Breast epithelium (tissue), 4 donors: ENCODE measurements at regions not wholly inside any gene's neighbourhood (a gene's known extent, or its start where the extent isn't known, plus 50 kb on each side); places are given as distances from the start of the nearest gene placed in this dataset.

Experiments used
- DNase-seq, 2 donors: peaks; one replicate each; pipeline ENCODE4 v3.0.0-alpha.2; 2019; ENCODE audit warnings: low spot score in 2 of 2
- H3K27ac ChIP-seq, 2 donors: fragments of 200-600 bp; sonication (generic) in 1 of 2; one replicate each; pipeline ENCODE4 v1.5.1; 2016 to 2019; ENCODE audit warnings: mild to moderate bottlenecking in 1 of 2
- H3K27me3 ChIP-seq, 2 donors: fragments of 200-600 bp; sonication (generic) in 1 of 2; one replicate each; pipeline versions ENCODE4 v1.5.1 to v1.6.0; 2017 to 2019; ENCODE audit warnings: control low read depth in 1 of 2, mild to moderate bottlenecking in 1 of 2
- H3K36me3 ChIP-seq: fragments of 200-600 bp; one replicate; pipeline ENCODE4 v1.5.1; 2019
- H3K4me1 ChIP-seq, 2 donors: fragments of 200-600 bp; sonication (generic); one replicate each; pipeline ENCODE4 v1.5.1; 2016 to 2019; ENCODE audit warnings: control low read depth in 1 of 2
- H3K4me3 ChIP-seq, 3 donors: fragments of 200-600 bp; sonication (generic); 1 replicate in 2 of 3; 2 replicates in 1 of 3; pipeline ENCODE4 v1.5.1; 2016 to 2019; ENCODE audit warnings: mild to moderate bottlenecking in 3 of 3, moderate library complexity in 2 of 3
- H3K9me3 ChIP-seq, 2 donors: fragments of 200-600 bp; sonication (generic) in 1 of 2; one replicate each; pipeline ENCODE4 v1.5.1; 2016 to 2019; ENCODE audit warnings: control low read depth in 1 of 2
- CTCF ChIP-seq, 3 donors: fragments of 450-650 bp; IDR thresholded peaks; one replicate each; pipeline ENCODE4 v1.5.1; 2016 to 2017; ENCODE audit warnings: antibody characterized with exemption in 3 of 3, mild to moderate bottlenecking in 3 of 3, moderate library complexity in 3 of 3
- POLR2A ChIP-seq: fragments of 450-650 bp; IDR thresholded peaks from one replicate; pipeline ENCODE4 v1.6.1; 2016; ENCODE audit warnings: antibody characterized with exemption, mild to moderate bottlenecking, moderate library complexity
- POLR2AphosphoS5 ChIP-seq, 3 donors: sonication (generic); formaldehyde crosslinking; IDR thresholded peaks; one replicate each; pipeline ENCODE4 v1.6.1; 2017; ENCODE audit warnings: antibody characterized with exemption in 3 of 3
- intact Hi-C: fragments of 100-400 bp; cut with DNase I; formaldehyde crosslinking; loops from one replicate; pipeline ENCODE4 v1.15.1; 2023; ENCODE audit warnings: low total_unique reads

- no peak for TF ChIP-seq CTCF (IDR thresholded peaks at IDR 0.05)
- no peak for TF ChIP-seq POLR2A
- peak in 1 of 3 donors; percentile 53 for TF ChIP-seq POLR2AphosphoS5 (IDR thresholded peaks at IDR 0.05)
- Histone ChIP-seq H3K4me1 (peaks cover 0 to 10% of the 10 kb centered on the region in 2 donors), H3K4me3 (no peak overlapping the region), H3K27me3 (no peaks in the 10 kb centered on the region), H3K9me3 (no peaks in the 10 kb centered on the region), H3K36me3 (no peaks in the 10 kb centered on the region), H3K27ac (peak overlapping the region; percentile 37 to 45)
- peak in 1 of 2 donors; percentile 56 for DNase-seq
- intact Hi-C loops = loop anchor here (2.0 kb wide), 1 partner anchor 16 kb away; no protein-coding TSS in a partner anchor
These were observed 179.3 kb downstream of the GLI2 start for GRCh38 chr2:120914839-120915521.

GRCh38 chr2:120915670-120916069 is 180.0 kb downstream of the GLI2 start:
- Histone ChIP-seq H3K36me3 (no peaks in the 10 kb centered on the region), H3K4me3 (no peak overlapping the region), H3K27me3 (no peaks in the 10 kb centered on the region), H3K4me1 (peaks cover 0 to 10% of the 10 kb centered on the region in 2 donors), H3K9me3 (no peaks in the 10 kb centered on the region), H3K27ac (peak overlapping the region; percentile 9 to 10)
- TF ChIP-seq POLR2A (no peak), POLR2AphosphoS5 (IDR thresholded peaks at IDR 0.05) (no peak), CTCF (IDR thresholded peaks at IDR 0.05) (no peak)
- intact Hi-C loops = loop anchor here (2.0 kb wide), 1 partner anchor 15 kb away; no protein-coding TSS in a partner anchor
- no peak for DNase-seq

GRCh38 chr2:120916446-120916845 is 180.8 kb downstream of the GLI2 start:
- TF ChIP-seq POLR2AphosphoS5 (IDR thresholded peaks at IDR 0.05) (no peak), POLR2A (no peak), CTCF (IDR thresholded peaks at IDR 0.05) (no peak)
- intact Hi-C loops = no loop called here
- Histone ChIP-seq H3K9me3 (no peaks in the 10 kb centered on the region), H3K4me1 (peaks cover 0 to 10% of the 10 kb centered on the region in 2 donors), H3K27ac (peak overlapping the region in 1 of 2 donors; percentile 9), H3K36me3 (no peaks in the 10 kb centered on the region), H3K27me3 (no peaks in the 10 kb centered on the region), H3K4me3 (no peak overlapping the region)
- no peak for DNase-seq

GRCh38 chr2:120917886-120918285 is 182.2 kb downstream of the GLI2 start:
- Histone ChIP-seq H3K36me3 (no peaks in the 10 kb centered on the region), H3K9me3 (no peaks in the 10 kb centered on the region), H3K4me1 (peaks cover 0 to 10% of the 10 kb centered on the region in 2 donors), H3K27ac (no peak overlapping the region), H3K27me3 (no peaks in the 10 kb centered on the region), H3K4me3 (no peak overlapping the region)
- intact Hi-C loops = no loop called here
- no peak for DNase-seq
- no peak for TF ChIP-seq POLR2A
- TF ChIP-seq POLR2AphosphoS5 (IDR thresholded peaks at IDR 0.05) = no peak
- TF ChIP-seq CTCF (IDR thresholded peaks at IDR 0.05) = no peak

- no peak for DNase-seq
These were observed 183.5 kb downstream of the GLI2 start for GRCh38 chr2:120919216-120919615.

More at GRCh38 chr2:120919216-120919615, 183.5 kb downstream of the GLI2 start:
- Histone ChIP-seq H3K9me3 (no peaks in the 10 kb centered on the region), H3K4me1 (peaks cover 0 to 10% of the 10 kb centered on the region in 2 donors), H3K36me3 (no peaks in the 10 kb centered on the region), H3K4me3 (no peak overlapping the region), H3K27me3 (no peaks in the 10 kb centered on the region), H3K27ac (no peak overlapping the region)
- TF ChIP-seq CTCF (IDR thresholded peaks at IDR 0.05) = no peak
- no peak for TF ChIP-seq POLR2A
- TF ChIP-seq POLR2AphosphoS5 (IDR thresholded peaks at IDR 0.05) = no peak
- intact Hi-C loops = no loop called here
